Lower leg skin (tissue), 4 donors: ENCODE measurements at regions not wholly inside any gene's neighbourhood (a gene's known extent, or its start where the extent isn't known, plus 50 kb on each side); places are given as distances from the start of the nearest gene placed in this dataset.

Experiments
- DNase-seq, 2 donors: peaks; one replicate each; pipeline ENCODE4 v3.0.0-alpha.2; 2019; ENCODE audit warnings: low spot score in 2 of 2
- H3K4me3 ChIP-seq: fragments of 200-600 bp; sonication (generic); 2 replicates; pipeline ENCODE4 v1.5.1; 2017; ENCODE audit warnings: mild to moderate bottlenecking, low read depth; ENCODE audit not compliant: poor library complexity, severe bottlenecking
- CTCF ChIP-seq, 3 donors: fragments of 450-650 bp; IDR thresholded peaks; one replicate each; pipeline ENCODE4 v1.5.1; 2016; ENCODE audit warnings: antibody characterized with exemption in 3 of 3, mild to moderate bottlenecking in 3 of 3, moderate library complexity in 2 of 3
- POLR2A ChIP-seq, 2 donors: fragments of 450-650 bp; IDR thresholded peaks; one replicate each; pipeline ENCODE4 v1.6.1; 2016 to 2017; ENCODE audit warnings: antibody characterized with exemption in 2 of 2, mild to moderate bottlenecking in 1 of 2, moderate library complexity in 1 of 2
- WGBS, 2 donors: methylation state at CpG; one replicate each; pipeline ENCODE4 v1.1.5; 2018; 5-methylcytosine and 5-hydroxymethylcytosine counted together
- intact Hi-C: fragments of 100-400 bp; cut with DNase I; formaldehyde crosslinking; loops from one replicate; pipeline ENCODE4 v1.15.0; 2023; ENCODE audit warnings: low total_unique reads

- no peak for TF ChIP-seq POLR2A (IDR thresholded peaks at IDR 0.05)
- no peak for TF ChIP-seq CTCF (IDR thresholded peaks at IDR 0.05)
- WGBS, 2 donors: 96 to 99% methylated on average over 3 of the region's 3 CpGs
- intact Hi-C loops: no loop called here
- no peak overlapping the region for H3K4me3 ChIP-seq
- DNase-seq: no peak
Observed at GRCh38 chr10:4676566-4676965, 149.4 kb upstream of the AKR1E2 start.

- no peak for DNase-seq
- no peak overlapping the region for H3K4me3 ChIP-seq
- TF ChIP-seq POLR2A (IDR thresholded peaks at IDR 0.05) (no peak), CTCF (IDR thresholded peaks at IDR 0.05) (no peak)
- intact Hi-C loops: no loop called here
Observed at GRCh38 chr10:4675808-4676207, 150.2 kb upstream of the AKR1E2 start.

- no peak overlapping the region for H3K4me3 ChIP-seq
- no peak for DNase-seq
- TF ChIP-seq CTCF (IDR thresholded peaks at IDR 0.05) (no peak), POLR2A (IDR thresholded peaks at IDR 0.05) (no peak)
- WGBS, 2 donors: 78% methylated on average over 7 of the region's 7 CpGs
- intact Hi-C loops: no loop called here
Observed at GRCh38 chr10:4673279-4674040, 152.5 kb upstream of the AKR1E2 start.

GRCh38 chr10:4672201-4672600 lies 153.8 kb upstream of the AKR1E2 start:
- no peak overlapping the region for H3K4me3 ChIP-seq
- 25 to 33% methylated on average over 1 of the region's 1 CpG for WGBS, 2 donors
- DNase-seq: no peak
- TF ChIP-seq CTCF (IDR thresholded peaks at IDR 0.05): no peak
- TF ChIP-seq POLR2A (IDR thresholded peaks at IDR 0.05): no peak
- intact Hi-C loops: no loop called here

GRCh38 chr10:4671451-4672145 lies 154.4 kb upstream of the AKR1E2 start:
- TF ChIP-seq CTCF (IDR thresholded peaks at IDR 0.05) (no peak), POLR2A (IDR thresholded peaks at IDR 0.05) (no peak)
- WGBS, 2 donors: 52 to 59% methylated on average over 9 of the region's 9 CpGs
- intact Hi-C loops: no loop called here
- no peak for DNase-seq
- no peak overlapping the region for H3K4me3 ChIP-seq
